HepG2 (cell line): ENCODE measurements at regions not wholly inside any gene's neighbourhood (a gene's known extent, or its start where the extent isn't known, plus 50 kb on each side); places are given as distances from the start of the nearest gene placed in this dataset.

Experiments used
- KDM3A ChIP-seq: IDR thresholded peaks from 2 replicates; pipeline ENCODE4 v1.6.1; 2018; ENCODE audit warnings: low read depth, missing compliant biosample characterization
- KMT2B ChIP-seq: IDR thresholded peaks from 2 replicates; pipeline ENCODE4 v1.6.1; 2016; ENCODE audit warnings: missing genetic modification reagents, missing compliant biosample characterization
- NFAT5 ChIP-seq: sonication (generic); formaldehyde crosslinking; IDR thresholded peaks from 2 replicates; pipeline ENCODE4 v1.4.0; 2020; ENCODE audit warnings: missing genetic modification reagents
- RBFOX2 ChIP-seq: fragments of 200-400 bp; formaldehyde crosslinking; IDR thresholded peaks from 2 replicates; pipeline ENCODE4 v1.6.1; 2017; ENCODE audit warnings: low read depth, mild to moderate bottlenecking, low read length
- SMAD1 ChIP-seq: sonication (generic); formaldehyde crosslinking; IDR thresholded peaks from 2 replicates; pipeline ENCODE4 v1.4.0; 2020; ENCODE audit warnings: missing genetic modification reagents, low read depth, mild to moderate bottlenecking, borderline replicate concordance
- TFDP1 ChIP-seq: IDR thresholded peaks from 2 replicates; pipeline ENCODE4 v1.6.1; 2016; ENCODE audit warnings: missing compliant biosample characterization, missing genetic modification reagents, borderline replicate concordance
- THRA ChIP-seq: sonication (generic); formaldehyde crosslinking; IDR thresholded peaks from 2 replicates; pipeline ENCODE4 v1.4.0; 2020; ENCODE audit warnings: missing genetic modification reagents, borderline replicate concordance
- TOPORS ChIP-seq: sonication (generic); formaldehyde crosslinking; IDR thresholded peaks from 2 replicates; pipeline ENCODE4 v1.8.0; 2023; ENCODE audit warnings: mild to moderate bottlenecking, missing genetic modification reagents
- USF2 ChIP-seq, 2 experiments: sonication (generic) in 1 of 2; formaldehyde crosslinking in 1 of 2; IDR thresholded peaks; 2 replicates each; pipeline versions ENCODE4 v1.5.1 to v1.6.1; 2011 to 2020; ENCODE audit warnings: borderline replicate concordance in 1 of 2, low read depth in 1 of 2, low read length in 1 of 2, mild to moderate bottlenecking in 1 of 2, missing genetic modification reagents in 1 of 2, moderate library complexity in 1 of 2
- ZBTB4 ChIP-seq: sonication (generic); formaldehyde crosslinking; IDR thresholded peaks from 2 replicates; pipeline ENCODE4 v1.4.0; 2020; ENCODE audit warnings: missing genetic modification reagents, mild to moderate bottlenecking, borderline replicate concordance
- ZFP36 ChIP-seq: fragments of 150-350 bp; IDR thresholded peaks from 2 replicates; pipeline ENCODE4 v1.6.1; 2018; ENCODE audit warnings: borderline replicate concordance, low read length, low read depth; ENCODE audit not compliant: partially characterized antibody
- ZNF124 ChIP-seq: sonication (generic); formaldehyde crosslinking; IDR thresholded peaks from 2 replicates; pipeline ENCODE4 v1.4.0; 2020; ENCODE audit warnings: missing genetic modification reagents
- ZNF468 ChIP-seq: sonication (generic); formaldehyde crosslinking; IDR thresholded peaks from 2 replicates; pipeline ENCODE4 v1.8.0; 2022; ENCODE audit warnings: mild to moderate bottlenecking, moderate library complexity, missing genetic modification reagents
- ZNF512 ChIP-seq: sonication (generic); formaldehyde crosslinking; IDR thresholded peaks from 2 replicates; pipeline ENCODE4 v1.4.0; 2020; ENCODE audit warnings: mild to moderate bottlenecking, missing genetic modification reagents

- TF ChIP-seq ZBTB4 (CRISPR knock-in tag), result no peak
- TF ChIP-seq TFDP1, result peak; percentile 44
- no peak for TF ChIP-seq KMT2B (CRISPR knock-in tag)
- TF ChIP-seq ZFP36, result no peak
- no peak for TF ChIP-seq NFAT5 (CRISPR knock-in tag)
- TF ChIP-seq TOPORS (CRISPR knock-in tag), result no peak
- no peak for TF ChIP-seq KDM3A (CRISPR knock-in tag)
- TF ChIP-seq ZNF512 (CRISPR knock-in tag), result no peak
- peak; percentile 24; the same call in 1 of the 2 replicates for TF ChIP-seq THRA (CRISPR knock-in tag)
- TF ChIP-seq ZNF124 (CRISPR knock-in tag), result no peak
- no peak for TF ChIP-seq SMAD1 (CRISPR knock-in tag)
- no peak for TF ChIP-seq USF2 (IDR thresholded peaks at IDR 0.05; ENCODE audit: low read depth, low read length)
- TF ChIP-seq USF2 (CRISPR knock-in tag; IDR thresholded peaks at IDR 0.05; ENCODE audit: borderline replicate concordance), result no peak
- no peak for TF ChIP-seq ZNF468 (CRISPR knock-in tag)
- no peak for TF ChIP-seq RBFOX2
Measured at GRCh38 chr21:39079617-39080016, 103.6 kb downstream of the PSMG1 start (continued).
